Spleen (tissue), 11 donors: ENCODE measurements at regions not wholly inside any gene's neighbourhood (a gene's known extent, or its start where the extent isn't known, plus 50 kb on each side); places are given as distances from the start of the nearest gene placed in this dataset.

Experiments used
- DNase-seq: peaks from one replicate; pipeline ENCODE4 v3.0.0-alpha.2; 2020
- H3K27ac ChIP-seq, 8 donors: fragments of 200-600 bp; sonication (generic) in 7 of 8; 1 replicate in 4 of 8; 2 replicates in 4 of 8; pipeline versions ENCODE4 v1.5.0 to v1.8.0; 2016 to 2021; ENCODE audit warnings: inconsistent platforms in 4 of 8, mild to moderate bottlenecking in 4 of 8, moderate library complexity in 1 of 8
- H3K27me3 ChIP-seq, 7 donors: fragments of 200-600 bp; sonication (generic) in 6 of 7; replicated peaks in 1 of 7; 1 replicate in 4 of 7; 2 replicates in 3 of 7; pipeline versions ENCODE4 v1.5.0 to v1.8.0; 2016 to 2021; ENCODE audit warnings: inconsistent platforms in 3 of 7, mild to moderate bottlenecking in 1 of 7
- H3K36me3 ChIP-seq, 6 donors: fragments of 200-600 bp; sonication (generic) in 5 of 6; 1 replicate in 4 of 6; 2 replicates in 2 of 6; pipeline versions ENCODE4 v1.5.0 to v1.8.0; 2016 to 2021; ENCODE audit warnings: inconsistent platforms in 2 of 6
- H3K4me1 ChIP-seq, 6 donors: fragments of 200-600 bp; sonication (generic) in 5 of 6; 1 replicate in 3 of 6; 2 replicates in 3 of 6; pipeline versions ENCODE4 v1.5.0 to v1.8.0; 2016 to 2021; ENCODE audit warnings: inconsistent platforms in 3 of 6
- H3K4me3 ChIP-seq, 8 donors: fragments of 200-600 bp; sonication (generic) in 7 of 8; 1 replicate in 4 of 8; 2 replicates in 4 of 8; pipeline versions ENCODE4 v1.5.0 to v1.8.0; 2016 to 2021; ENCODE audit warnings: inconsistent platforms in 4 of 8, mild to moderate bottlenecking in 4 of 8, moderate library complexity in 2 of 8
- H3K9me3 ChIP-seq, 8 donors: fragments of 200-600 bp; sonication (generic) in 7 of 8; 1 replicate in 4 of 8; 2 replicates in 4 of 8; pipeline versions ENCODE4 v1.5.0 to v1.8.0; 2016 to 2021; ENCODE audit warnings: inconsistent platforms in 4 of 8
- POLR2A ChIP-seq, 3 donors: fragments of 450-650 bp; IDR thresholded peaks; one replicate each; pipeline ENCODE4 v1.5.1; 2017; ENCODE audit warnings: antibody characterized with exemption in 3 of 3, mild to moderate bottlenecking in 1 of 3
- POLR2AphosphoS5 ChIP-seq, 3 donors: sonication (generic); formaldehyde crosslinking; IDR thresholded peaks; one replicate each; pipeline ENCODE4 v1.5.1; 2017; ENCODE audit warnings: antibody characterized with exemption in 3 of 3
- WGBS, 5 donors: extraction: QIAGEN DNeasy Blood & Tissue Kit in 3 of 5; methylation state at CpG; one replicate each; pipeline versions ENCODE4 v1.1.5 to v1.1.7; 2013 to 2018; 5-methylcytosine and 5-hydroxymethylcytosine counted together
- intact Hi-C: fragments of 100-400 bp; cut with DNase I; formaldehyde crosslinking; loops from one replicate; pipeline ENCODE4 v1.15.0; 2023; ENCODE audit warnings: low total_unique reads
- TF ChIP-seq, protein P1 (sequence below), 11 experiments: fragments of 200-600 bp in 7 of 11; fragments of 450-650 bp in 4 of 11; sonication (generic) in 4 of 11; IDR thresholded peaks in 8 of 11; conservative IDR thresholded peaks in 3 of 11; 1 replicate in 7 of 11; 2 replicates in 4 of 11; pipeline versions ENCODE4 v1.4.0 to v1.8.0; 2016 to 2021; ENCODE audit warnings: antibody characterized with exemption in 11 of 11, inconsistent platforms in 4 of 11, mild to moderate bottlenecking in 1 of 11
- donor health status: healthy with polysubstance abuse.
- donor health status: DM: no; HTN: no; CAD: no; lungs with moderate emphysema.
- donor health status: DM: no; HTN: no; CAD: no.
- donor health status: Bipolar disorder and iron deficiency.
- donor health status: healthy.
- donor health status: DM: no; HTN: no; CAD: no.
- donor health status: DM: yes; HTN: yes; CAD: no.

DNA sequence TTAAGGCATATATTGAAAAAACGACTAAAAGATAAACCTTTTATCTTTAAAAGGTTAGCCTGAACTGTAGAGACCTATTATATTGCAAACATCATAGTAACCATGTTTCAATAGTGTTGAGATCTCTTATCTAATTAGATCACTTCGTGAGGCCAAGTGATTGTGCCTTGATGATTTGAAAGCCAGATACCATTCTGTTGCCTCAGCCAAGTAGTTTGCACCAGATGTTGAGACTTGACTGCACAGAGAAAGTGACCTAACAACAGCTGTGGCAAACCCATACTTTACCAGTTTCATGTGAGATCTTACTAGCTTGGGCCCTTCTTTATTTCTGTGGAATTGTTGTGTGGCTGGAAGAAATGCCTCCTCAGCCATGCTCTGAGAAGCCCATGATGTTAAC lies 717.3 kb downstream of the KCNJ2 start:
- intact Hi-C loops: no loop called here
- Histone ChIP-seq H3K27me3 (no peaks in the 10 kb centered on the region), H3K36me3 (no peaks in the 10 kb centered on the region), H3K27ac (no peak overlapping the region), H3K9me3 (no peaks in the 10 kb centered on the region), H3K4me3 (no peak overlapping the region), H3K4me1 (no peaks in the 10 kb centered on the region)
- no peak for DNase-seq
- WGBS, 5 donors: 57 to 73% (median 62%) methylated on average over 2 of the region's 2 CpGs
- TF ChIP-seq, protein P1, sequence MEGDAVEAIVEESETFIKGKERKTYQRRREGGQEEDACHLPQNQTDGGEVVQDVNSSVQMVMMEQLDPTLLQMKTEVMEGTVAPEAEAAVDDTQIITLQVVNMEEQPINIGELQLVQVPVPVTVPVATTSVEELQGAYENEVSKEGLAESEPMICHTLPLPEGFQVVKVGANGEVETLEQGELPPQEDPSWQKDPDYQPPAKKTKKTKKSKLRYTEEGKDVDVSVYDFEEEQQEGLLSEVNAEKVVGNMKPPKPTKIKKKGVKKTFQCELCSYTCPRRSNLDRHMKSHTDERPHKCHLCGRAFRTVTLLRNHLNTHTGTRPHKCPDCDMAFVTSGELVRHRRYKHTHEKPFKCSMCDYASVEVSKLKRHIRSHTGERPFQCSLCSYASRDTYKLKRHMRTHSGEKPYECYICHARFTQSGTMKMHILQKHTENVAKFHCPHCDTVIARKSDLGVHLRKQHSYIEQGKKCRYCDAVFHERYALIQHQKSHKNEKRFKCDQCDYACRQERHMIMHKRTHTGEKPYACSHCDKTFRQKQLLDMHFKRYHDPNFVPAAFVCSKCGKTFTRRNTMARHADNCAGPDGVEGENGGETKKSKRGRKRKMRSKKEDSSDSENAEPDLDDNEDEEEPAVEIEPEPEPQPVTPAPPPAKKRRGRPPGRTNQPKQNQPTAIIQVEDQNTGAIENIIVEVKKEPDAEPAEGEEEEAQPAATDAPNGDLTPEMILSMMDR (IDR thresholded peaks at IDR 0.05 in 8 of 11, conservative IDR thresholded peaks at IDR 0.05 in 3 of 11): no peak
- no peak for TF ChIP-seq POLR2AphosphoS5 (IDR thresholded peaks at IDR 0.05)
- TF ChIP-seq POLR2A (IDR thresholded peaks at IDR 0.05): no peak

GRCh38 chr17:70888324-70888723 lies 719.0 kb downstream of the KCNJ2 start:
- Histone ChIP-seq H3K4me3 (no peak overlapping the region), H3K36me3 (no peaks in the 10 kb centered on the region), H3K27me3 (no peaks in the 10 kb centered on the region), H3K27ac (no peak overlapping the region), H3K9me3 (no peaks in the 10 kb centered on the region), H3K4me1 (no peaks in the 10 kb centered on the region)
- DNase-seq: no peak
- 66 to 80% (median 76%) methylated on average over 2 of the region's 2 CpGs for WGBS, 5 donors
- no peak for TF ChIP-seq POLR2A (IDR thresholded peaks at IDR 0.05)
- TF ChIP-seq POLR2AphosphoS5 (IDR thresholded peaks at IDR 0.05): no peak
- TF ChIP-seq, protein P1 (IDR thresholded peaks at IDR 0.05 in 8 of 11, conservative IDR thresholded peaks at IDR 0.05 in 3 of 11): no peak
- intact Hi-C loops: no loop called here

- TF ChIP-seq, protein P1 (IDR thresholded peaks at IDR 0.05 in 8 of 11, conservative IDR thresholded peaks at IDR 0.05 in 3 of 11): no peak
- TF ChIP-seq POLR2A (IDR thresholded peaks at IDR 0.05) (no peak), POLR2AphosphoS5 (IDR thresholded peaks at IDR 0.05) (no peak)
- intact Hi-C loops: no loop called here
- 75 to 94% (median 89%) methylated on average over 4 of the region's 4 CpGs for WGBS, 5 donors
Observed at GRCh38 chr17:70891306-70891705, 722.0 kb downstream of the KCNJ2 start.

DNA sequence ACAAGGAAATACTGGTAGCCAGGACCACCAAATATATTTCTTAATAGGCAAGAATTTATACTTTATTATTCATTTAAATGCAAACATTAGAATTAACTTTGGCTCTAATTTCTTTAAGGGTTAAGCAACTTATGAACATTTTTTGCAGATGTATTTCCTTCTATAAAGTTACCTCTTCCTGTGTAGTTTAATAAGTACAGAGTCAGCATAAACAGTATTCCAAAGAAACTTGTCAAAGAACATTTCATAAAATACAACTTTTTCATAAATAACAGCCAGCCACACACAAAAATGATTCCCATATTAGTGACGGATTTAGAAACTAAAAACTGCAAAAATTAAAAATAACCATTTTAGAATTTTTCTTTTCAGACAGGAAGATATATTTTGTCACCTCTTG lies 723.2 kb downstream of the KCNJ2 start:
- H3K9me3 ChIP-seq: peaks cover 0 to 17% (median 3%) of the 10 kb centered on the region in 8 donors
- WGBS, 5 donors: 48 to 71% (median 54%) methylated on average over 1 of the region's 1 CpG
- DNase-seq: no peak
- H3K4me3 ChIP-seq: no peak overlapping the region
- H3K36me3 ChIP-seq: no peaks in the 10 kb centered on the region
- TF ChIP-seq, protein P1 (IDR thresholded peaks at IDR 0.05 in 8 of 11, conservative IDR thresholded peaks at IDR 0.05 in 3 of 11): no peak
- TF ChIP-seq POLR2AphosphoS5 (IDR thresholded peaks at IDR 0.05) (no peak), POLR2A (IDR thresholded peaks at IDR 0.05) (no peak)
- H3K27ac ChIP-seq: no peak overlapping the region
- no peaks in the 10 kb centered on the region for H3K4me1 ChIP-seq
- H3K27me3 ChIP-seq: no peaks in the 10 kb centered on the region
- intact Hi-C loops: no loop called here

More at GRCh38 chr17:70891306-70891705, 722.0 kb downstream of the KCNJ2 start:
- no peak overlapping the region for H3K4me3 ChIP-seq
- no peak for DNase-seq
- H3K27me3 ChIP-seq: no peaks in the 10 kb centered on the region
- peaks cover 0 to 17% (median 3%) of the 10 kb centered on the region in 8 donors for H3K9me3 ChIP-seq
- no peaks in the 10 kb centered on the region for H3K36me3 ChIP-seq
- H3K27ac ChIP-seq: no peak overlapping the region
- no peaks in the 10 kb centered on the region for H3K4me1 ChIP-seq
